ENCODE measurements at regions not wholly inside any gene's neighbourhood (a gene's known extent, or its start where the extent isn't known, plus 50 kb on each side); places are given as distances from the start of the nearest gene placed in this dataset.

DNA sequence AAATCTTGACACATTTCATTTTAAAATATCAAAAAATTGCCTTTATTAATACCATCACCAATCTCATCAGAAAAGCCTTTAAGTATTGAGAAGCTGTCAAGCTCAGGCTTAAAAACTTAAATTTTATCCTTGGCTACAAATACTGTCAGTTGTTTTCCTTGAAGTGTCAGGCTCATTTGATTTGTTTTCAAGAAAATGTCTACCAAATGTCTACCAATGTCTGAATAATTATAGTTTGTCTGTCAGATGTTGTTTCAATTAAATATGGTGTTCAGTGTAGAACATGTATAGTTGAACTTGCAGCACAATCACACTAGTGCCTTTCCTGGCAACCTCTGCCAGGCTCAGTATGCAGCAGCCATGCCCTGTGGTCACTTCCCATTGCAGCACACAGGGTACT is 455.2 kb upstream of the ADAMTS16 start:
- TF ChIP-seq RAD21 (IDR thresholded peaks at IDR 0.05; ENCODE audit: low read depth) (no peak), TEAD4 (IDR thresholded peaks at IDR 0.05) (no peak), YY1 (IDR thresholded peaks at IDR 0.05; ENCODE audit: low read depth) (no peak)
- TF ChIP-seq, protein P1, sequence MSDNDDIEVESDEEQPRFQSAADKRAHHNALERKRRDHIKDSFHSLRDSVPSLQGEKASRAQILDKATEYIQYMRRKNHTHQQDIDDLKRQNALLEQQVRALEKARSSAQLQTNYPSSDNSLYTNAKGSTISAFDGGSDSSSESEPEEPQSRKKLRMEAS (IDR thresholded peaks at IDR 0.05): no peak

- TF ChIP-seq ZBTB7A (IDR thresholded peaks at IDR 0.05; ENCODE audit: low read depth): no peak
- TF ChIP-seq, protein P1 (IDR thresholded peaks at IDR 0.05): no peak
- TF ChIP-seq, protein P2, sequence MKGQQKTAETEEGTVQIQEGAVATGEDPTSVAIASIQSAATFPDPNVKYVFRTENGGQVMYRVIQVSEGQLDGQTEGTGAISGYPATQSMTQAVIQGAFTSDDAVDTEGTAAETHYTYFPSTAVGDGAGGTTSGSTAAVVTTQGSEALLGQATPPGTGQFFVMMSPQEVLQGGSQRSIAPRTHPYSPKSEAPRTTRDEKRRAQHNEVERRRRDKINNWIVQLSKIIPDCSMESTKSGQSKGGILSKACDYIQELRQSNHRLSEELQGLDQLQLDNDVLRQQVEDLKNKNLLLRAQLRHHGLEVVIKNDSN (IDR thresholded peaks at IDR 0.05): no peak
- TF ChIP-seq TEAD4 (IDR thresholded peaks at IDR 0.05): no peak
- TF ChIP-seq FOXM1 (IDR thresholded peaks at IDR 0.05; ENCODE audit: borderline replicate concordance, low read depth): no peak
- TF ChIP-seq EGR1 (IDR thresholded peaks at IDR 0.05): no peak
These were observed 441.5 kb upstream of the ADAMTS16 start for GRCh38 chr5:4698596-4698995.

- TF ChIP-seq, protein P1 (IDR thresholded peaks at IDR 0.05): no peak
- TF ChIP-seq YY1 (IDR thresholded peaks at IDR 0.05; ENCODE audit: low read depth) (no peak), RAD21 (IDR thresholded peaks at IDR 0.05; ENCODE audit: low read depth) (no peak), EP300 (IDR thresholded peaks at IDR 0.05; ENCODE audit: borderline replicate concordance) (no peak), NFIC (IDR thresholded peaks at IDR 0.05) (no peak), TCF12 (IDR thresholded peaks at IDR 0.05; ENCODE audit: low read depth) (no peak), TEAD4 (IDR thresholded peaks at IDR 0.05) (no peak), EGR1 (IDR thresholded peaks at IDR 0.05) (no peak), TAF1 (IDR thresholded peaks at IDR 0.05; ENCODE audit: low read depth) (no peak), ZBTB7A (IDR thresholded peaks at IDR 0.05; ENCODE audit: low read depth) (no peak), CEBPB (IDR thresholded peaks at IDR 0.05) (no peak), FOXM1 (IDR thresholded peaks at IDR 0.05; ENCODE audit: borderline replicate concordance, low read depth) (no peak), CREB1 (IDR thresholded peaks at IDR 0.05; ENCODE audit: low read depth) (no peak)
- TF ChIP-seq, protein P2 (IDR thresholded peaks at IDR 0.05): no peak
- TF ChIP-seq, protein P3, sequence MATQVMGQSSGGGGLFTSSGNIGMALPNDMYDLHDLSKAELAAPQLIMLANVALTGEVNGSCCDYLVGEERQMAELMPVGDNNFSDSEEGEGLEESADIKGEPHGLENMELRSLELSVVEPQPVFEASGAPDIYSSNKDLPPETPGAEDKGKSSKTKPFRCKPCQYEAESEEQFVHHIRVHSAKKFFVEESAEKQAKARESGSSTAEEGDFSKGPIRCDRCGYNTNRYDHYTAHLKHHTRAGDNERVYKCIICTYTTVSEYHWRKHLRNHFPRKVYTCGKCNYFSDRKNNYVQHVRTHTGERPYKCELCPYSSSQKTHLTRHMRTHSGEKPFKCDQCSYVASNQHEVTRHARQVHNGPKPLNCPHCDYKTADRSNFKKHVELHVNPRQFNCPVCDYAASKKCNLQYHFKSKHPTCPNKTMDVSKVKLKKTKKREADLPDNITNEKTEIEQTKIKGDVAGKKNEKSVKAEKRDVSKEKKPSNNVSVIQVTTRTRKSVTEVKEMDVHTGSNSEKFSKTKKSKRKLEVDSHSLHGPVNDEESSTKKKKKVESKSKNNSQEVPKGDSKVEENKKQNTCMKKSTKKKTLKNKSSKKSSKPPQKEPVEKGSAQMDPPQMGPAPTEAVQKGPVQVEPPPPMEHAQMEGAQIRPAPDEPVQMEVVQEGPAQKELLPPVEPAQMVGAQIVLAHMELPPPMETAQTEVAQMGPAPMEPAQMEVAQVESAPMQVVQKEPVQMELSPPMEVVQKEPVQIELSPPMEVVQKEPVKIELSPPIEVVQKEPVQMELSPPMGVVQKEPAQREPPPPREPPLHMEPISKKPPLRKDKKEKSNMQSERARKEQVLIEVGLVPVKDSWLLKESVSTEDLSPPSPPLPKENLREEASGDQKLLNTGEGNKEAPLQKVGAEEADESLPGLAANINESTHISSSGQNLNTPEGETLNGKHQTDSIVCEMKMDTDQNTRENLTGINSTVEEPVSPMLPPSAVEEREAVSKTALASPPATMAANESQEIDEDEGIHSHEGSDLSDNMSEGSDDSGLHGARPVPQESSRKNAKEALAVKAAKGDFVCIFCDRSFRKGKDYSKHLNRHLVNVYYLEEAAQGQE (IDR thresholded peaks at IDR 0.05; ENCODE audit: low read depth): no peak
These were observed 440.5 kb upstream of the ADAMTS16 start for GRCh38 chr5:4699592-4699991.

- TF ChIP-seq TEAD4 (IDR thresholded peaks at IDR 0.05) (no peak), RAD21 (IDR thresholded peaks at IDR 0.05; ENCODE audit: low read depth) (peak; percentile 34; the same call in 1 of the 2 replicates)
These were observed 440.1 kb upstream of the ADAMTS16 start for GRCh38 chr5:4700069-4700468.

GRCh38 chr5:4700871-4701270 is 439.3 kb upstream of the ADAMTS16 start:
- TF ChIP-seq, protein P3 (IDR thresholded peaks at IDR 0.05; ENCODE audit: low read depth): no peak
- TF ChIP-seq TAF1 (IDR thresholded peaks at IDR 0.05; ENCODE audit: low read depth) (no peak), EP300 (IDR thresholded peaks at IDR 0.05; ENCODE audit: borderline replicate concordance) (no peak), FOXM1 (IDR thresholded peaks at IDR 0.05; ENCODE audit: borderline replicate concordance, low read depth) (no peak), CREB1 (IDR thresholded peaks at IDR 0.05; ENCODE audit: low read depth) (no peak), RAD21 (IDR thresholded peaks at IDR 0.05; ENCODE audit: low read depth) (no peak), TEAD4 (IDR thresholded peaks at IDR 0.05) (no peak), NFIC (IDR thresholded peaks at IDR 0.05) (no peak), EGR1 (IDR thresholded peaks at IDR 0.05) (no peak), YY1 (IDR thresholded peaks at IDR 0.05; ENCODE audit: low read depth) (no peak), CEBPB (IDR thresholded peaks at IDR 0.05) (no peak), ZBTB7A (IDR thresholded peaks at IDR 0.05; ENCODE audit: low read depth) (no peak), TCF12 (IDR thresholded peaks at IDR 0.05; ENCODE audit: low read depth) (no peak)
- TF ChIP-seq, protein P1 (IDR thresholded peaks at IDR 0.05): no peak
- TF ChIP-seq, protein P2 (IDR thresholded peaks at IDR 0.05): no peak

All from Ishikawa (cell line).